Neuronal stem cell (in vitro differentiated cells): ENCODE measurements at regions not wholly inside any gene's neighbourhood (a gene's known extent, or its start where the extent isn't known, plus 50 kb on each side); places are given as distances from the start of the nearest gene placed in this dataset.

ENCODE experiments used
- DNase-seq: peaks from one replicate; pipeline ENCODE4 v3.0.0-alpha.2; 2013; ENCODE audit warnings: low spot score
- H2AFZ ChIP-seq: one replicate; pipeline ENCODE4 v1.6.1; 2013; ENCODE audit warnings: mild to moderate bottlenecking, low read length, inconsistent platforms
- H2AK5ac ChIP-seq: 2 replicates; pipeline ENCODE4 v1.6.1; 2013; ENCODE audit warnings: low read depth, mild to moderate bottlenecking, inconsistent platforms, low read length, moderate library complexity, mixed read lengths
- H2BK120ac ChIP-seq: 2 replicates; pipeline ENCODE4 v1.6.1; 2013; ENCODE audit warnings: low read depth, mild to moderate bottlenecking, inconsistent platforms, low read length, moderate library complexity, mixed read lengths
- H2BK12ac ChIP-seq: one replicate; pipeline ENCODE4 v1.6.1; 2013; ENCODE audit warnings: low read length, inconsistent platforms
- H2BK15ac ChIP-seq: 2 replicates; pipeline ENCODE4 v1.6.1; 2013; ENCODE audit warnings: mild to moderate bottlenecking, low read length, inconsistent platforms, mixed read lengths
- H2BK5ac ChIP-seq: one replicate; pipeline ENCODE4 v1.6.1; 2013; ENCODE audit warnings: inconsistent platforms, mild to moderate bottlenecking, low read length, moderate library complexity
- H3K14ac ChIP-seq: one replicate; pipeline ENCODE4 v1.6.1; 2013; ENCODE audit warnings: low read length, inconsistent platforms
- H3K18ac ChIP-seq: 2 replicates; pipeline ENCODE4 v1.6.1; 2013; ENCODE audit warnings: low read length, inconsistent platforms
- H3K23ac ChIP-seq: 2 replicates; pipeline ENCODE4 v1.6.1; 2013; ENCODE audit warnings: low read depth, mild to moderate bottlenecking, mixed read lengths, low read length, inconsistent platforms; ENCODE audit not compliant: poor library complexity
- H3K27ac ChIP-seq: replicated peaks from 3 replicates; pipeline ENCODE4 v1.5.1; 2013; ENCODE audit warnings: low read length, inconsistent platforms
- H3K27me3 ChIP-seq, 3 experiments: 2 replicates each; pipeline ENCODE4 v1.6.1; 2013; ENCODE audit warnings: low read length in 3 of 3, mild to moderate bottlenecking in 2 of 3, inconsistent platforms in 1 of 3, low read depth in 1 of 3, mixed read lengths in 1 of 3, moderate library complexity in 1 of 3; ENCODE audit not compliant: control insufficient read depth in 3 of 3, insufficient read depth in 3 of 3
- H3K36me3 ChIP-seq, 2 donors: replicated peaks in 1 of 2; 2 replicates each; pipeline ENCODE4 v1.6.1; 2013; ENCODE audit warnings: low read length in 2 of 2; ENCODE audit not compliant: control insufficient read depth in 2 of 2, insufficient read depth in 2 of 2
- H3K4ac ChIP-seq: 2 replicates; pipeline ENCODE4 v1.6.1; 2013; ENCODE audit warnings: inconsistent platforms, mild to moderate bottlenecking, low read length, moderate library complexity
- H3K4me1 ChIP-seq, 2 donors: 1 replicate in 1 of 2; 2 replicates in 1 of 2; pipeline ENCODE4 v1.6.1; 2013; ENCODE audit warnings: low read length in 2 of 2, low read depth in 1 of 2; ENCODE audit not compliant: control insufficient read depth in 2 of 2, insufficient read depth in 1 of 2
- H3K4me2 ChIP-seq: one replicate; pipeline ENCODE4 v1.6.1; 2013; ENCODE audit warnings: mild to moderate bottlenecking, low read length, inconsistent platforms; ENCODE audit not compliant: insufficient read depth, poor library complexity, severe bottlenecking
- H3K4me3 ChIP-seq, 2 donors: 2 replicates each; pipeline ENCODE4 v1.5.1; 2013; ENCODE audit warnings: low read length in 2 of 2, mild to moderate bottlenecking in 2 of 2, inconsistent platforms in 1 of 2, moderate library complexity in 1 of 2
- H3K79me1 ChIP-seq: one replicate; pipeline ENCODE4 v1.6.1; 2013; ENCODE audit warnings: low read depth, mild to moderate bottlenecking, inconsistent platforms, low read length, moderate library complexity
- H3K9ac ChIP-seq: one replicate; pipeline ENCODE4 v1.6.1; 2013; ENCODE audit warnings: mild to moderate bottlenecking, low read depth, low read length, inconsistent platforms; ENCODE audit not compliant: poor library complexity
- H3K9me3 ChIP-seq, 2 donors: replicated peaks in 1 of 2; 2 replicates each; pipeline versions ENCODE3 to v1.6.1; 2013; ENCODE audit warnings: low read length in 2 of 2, mild to moderate bottlenecking in 2 of 2, inconsistent platforms in 1 of 2, low read depth in 1 of 2, mixed read lengths in 1 of 2, moderate library complexity in 1 of 2; ENCODE audit not compliant: control insufficient read depth in 2 of 2, insufficient read depth in 1 of 2
- H4K8ac ChIP-seq: one replicate; pipeline ENCODE4 v1.6.1; 2013; ENCODE audit warnings: low read depth, mild to moderate bottlenecking, inconsistent platforms, low read length, moderate library complexity
- H4K91ac ChIP-seq: one replicate; pipeline ENCODE4 v1.6.1; 2013; ENCODE audit warnings: low read length, low read depth, mild to moderate bottlenecking, inconsistent platforms; ENCODE audit not compliant: poor library complexity
- WGBS, 2 donors: extraction: QIAGEN DNeasy Blood & Tissue Kit; methylation state at CpG; one replicate each; pipeline ENCODE4 v1.1.7; 2013; ENCODE audit warnings: missing lambda C conversion rate in 2 of 2, mixed read lengths in 1 of 2; ENCODE audit not compliant: insufficient read length in 2 of 2, insufficient replicate concordance in 1 of 2; ENCODE audit errors: extremely low coverage in 2 of 2; 5-methylcytosine and 5-hydroxymethylcytosine counted together

GRCh38 chr4:27873596-27873995 lies 1013.0 kb downstream of the STIM2 start:
- H4K8ac ChIP-seq: no peak overlapping the region

GRCh38 chr4:27881705-27882104 lies 1021.1 kb downstream of the STIM2 start:
- no peaks in the 10 kb centered on the region for H3K27me3 ChIP-seq
- H3K36me3 ChIP-seq: no peaks in the 10 kb centered on the region
- H2BK120ac ChIP-seq: no peak overlapping the region
- H3K79me1 ChIP-seq: no peaks in the 10 kb centered on the region
- no peak for DNase-seq
- H3K4me3 ChIP-seq: no peak overlapping the region
- no peak overlapping the region for H2AFZ ChIP-seq
- peaks cover 0 to 6% of the 10 kb centered on the region in 2 donors for H3K9me3 ChIP-seq
- H3K4me1 ChIP-seq: no peaks in the 10 kb centered on the region
- no peak overlapping the region for H3K4me2 ChIP-seq
- no peak overlapping the region for H2BK15ac ChIP-seq
- no peak overlapping the region for H3K18ac ChIP-seq
- no peak overlapping the region for H3K27ac ChIP-seq
- H2AK5ac ChIP-seq: no peak overlapping the region
- H3K23ac ChIP-seq: no peak overlapping the region
- no peak overlapping the region for H3K14ac ChIP-seq
- no peak overlapping the region for H3K9ac ChIP-seq
- H2BK5ac ChIP-seq: no peak overlapping the region
- no peak overlapping the region for H2BK12ac ChIP-seq
- no peak overlapping the region for H4K91ac ChIP-seq
- no peak overlapping the region for H4K8ac ChIP-seq
- H3K4ac ChIP-seq: no peak overlapping the region

More at GRCh38 chr4:27873596-27873995, 1013.0 kb downstream of the STIM2 start:
- no peak overlapping the region for H3K27ac ChIP-seq
- no peaks in the 10 kb centered on the region for H3K79me1 ChIP-seq
- no peak overlapping the region for H2BK12ac ChIP-seq
- H3K23ac ChIP-seq: no peak overlapping the region
- no peaks in the 10 kb centered on the region for H3K36me3 ChIP-seq
- H3K4me2 ChIP-seq: no peak overlapping the region
- H2AFZ ChIP-seq: no peak overlapping the region
- peaks cover 0 to under 1% of the 10 kb centered on the region in 2 donors for H3K9me3 ChIP-seq
- no peak overlapping the region for H3K4me3 ChIP-seq
- no peak overlapping the region for H2BK120ac ChIP-seq
- no peak overlapping the region for H2AK5ac ChIP-seq
- DNase-seq: no peak
- H3K14ac ChIP-seq: no peak overlapping the region
- H3K4ac ChIP-seq: no peak overlapping the region
- no peak overlapping the region for H2BK5ac ChIP-seq
- H2BK15ac ChIP-seq: no peak overlapping the region
- H4K91ac ChIP-seq: no peak overlapping the region
- no peaks in the 10 kb centered on the region for H3K27me3 ChIP-seq
- H3K18ac ChIP-seq: no peak overlapping the region
- no peaks in the 10 kb centered on the region for H3K4me1 ChIP-seq
- no peak overlapping the region for H3K9ac ChIP-seq

GRCh38 chr4:27886120-27886519 lies 1025.5 kb downstream of the STIM2 start:
- no peak overlapping the region for H3K4me2 ChIP-seq
- no peak overlapping the region for H3K14ac ChIP-seq
- no peak for DNase-seq

GRCh38 chr4:27887646-27888045 lies 1027.0 kb downstream of the STIM2 start:
- Histone ChIP-seq H3K79me1 (no peaks in the 10 kb centered on the region), H2BK5ac (no peak overlapping the region), H3K4me3 (no peak overlapping the region), H3K4me2 (no peak overlapping the region), H3K23ac (no peak overlapping the region), H2BK15ac (no peak overlapping the region), H2BK12ac (no peak overlapping the region), H4K91ac (no peak overlapping the region), H3K4ac (no peak overlapping the region), H3K9ac (no peak overlapping the region), H3K4me1 (no peaks in the 10 kb centered on the region), H3K14ac (no peak overlapping the region), H3K36me3 (no peaks in the 10 kb centered on the region), H3K18ac (no peak overlapping the region), H2AK5ac (no peak overlapping the region), H3K9me3 (no peaks in the 10 kb centered on the region), H2AFZ (no peak overlapping the region), H3K27me3 (no peaks in the 10 kb centered on the region), H4K8ac (no peak overlapping the region), H2BK120ac (no peak overlapping the region), H3K27ac (no peak overlapping the region)
- DNase-seq: no peak
- no CpG with 5 or more reads among the region's 2 CpGs for WGBS, 2 donors

More at GRCh38 chr4:27886120-27886519, 1025.5 kb downstream of the STIM2 start:
- no peak overlapping the region for H2AK5ac ChIP-seq
- H3K27ac ChIP-seq: no peak overlapping the region
- H3K23ac ChIP-seq: no peak overlapping the region
- no peak overlapping the region for H2AFZ ChIP-seq
- no CpG with 5 or more reads among the region's 2 CpGs for WGBS, 2 donors
- no peaks in the 10 kb centered on the region for H3K79me1 ChIP-seq
- H2BK120ac ChIP-seq: no peak overlapping the region
- H3K4me3 ChIP-seq: no peak overlapping the region
- no peak overlapping the region for H3K4ac ChIP-seq
- H3K9me3 ChIP-seq: no peaks in the 10 kb centered on the region
- no peak overlapping the region for H4K91ac ChIP-seq
- H3K4me1 ChIP-seq: no peaks in the 10 kb centered on the region
- no peak overlapping the region for H3K9ac ChIP-seq
- no peak overlapping the region for H3K18ac ChIP-seq
- H2BK12ac ChIP-seq: no peak overlapping the region
- no peak overlapping the region for H2BK5ac ChIP-seq
- no peak overlapping the region for H4K8ac ChIP-seq
- no peaks in the 10 kb centered on the region for H3K36me3 ChIP-seq
- H3K27me3 ChIP-seq: no peaks in the 10 kb centered on the region
- H2BK15ac ChIP-seq: no peak overlapping the region
